ENCODE measurements at regions not wholly inside any gene's neighbourhood (a gene's known extent, or its start where the extent isn't known, plus 50 kb on each side); places are given as distances from the start of the nearest gene placed in this dataset.

DNA sequence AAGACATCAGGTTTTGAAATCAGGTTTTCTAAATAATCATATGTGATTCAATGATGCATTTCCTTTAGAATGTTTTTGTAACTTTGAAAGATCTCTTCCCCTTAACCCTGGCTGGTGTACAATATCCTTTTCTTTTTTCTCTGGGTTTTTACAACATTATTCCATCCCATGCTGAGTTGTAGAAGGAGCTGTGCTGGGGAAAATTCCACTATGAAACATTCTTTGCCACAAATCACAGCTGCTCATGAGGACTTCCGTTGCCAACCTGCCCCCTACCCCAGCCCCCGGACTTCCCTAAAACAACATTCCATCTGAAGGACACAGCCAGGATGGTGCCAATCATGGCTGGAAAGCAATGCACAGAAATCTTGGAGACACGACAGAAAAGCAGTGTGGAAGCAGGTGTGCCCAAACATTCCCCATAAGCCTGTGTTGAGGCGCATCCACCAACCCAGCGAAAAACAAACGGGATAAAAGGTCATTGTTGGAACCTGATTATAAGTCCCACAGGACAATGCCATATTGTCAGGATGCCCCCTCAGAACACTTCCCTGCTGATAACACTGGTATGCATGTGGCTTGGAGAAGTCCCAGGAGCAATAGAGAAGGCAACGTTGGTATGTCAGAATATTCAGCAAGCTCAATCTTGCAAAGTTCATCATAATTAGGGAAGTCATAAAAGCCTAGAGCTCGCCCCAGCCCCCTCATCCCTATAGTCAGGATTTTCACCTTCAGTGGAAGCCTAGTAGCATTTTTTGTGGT lies 475.0 kb downstream of the HS3ST3B1 start:
- Histone ChIP-seq H3K27me3 (ENCODE audit: low read depth, low read length) (no peaks in the 10 kb centered on the region), H4K20me1 (ENCODE audit: insufficient read depth, low read length) (no peaks in the 10 kb centered on the region), H3K4me1 (ENCODE audit: low read length) (no peaks in the 10 kb centered on the region), H3K9ac (ENCODE audit: low read length) (no peak overlapping the region), H3K9me3 (ENCODE audit: insufficient read depth, low read length) (no peaks in the 10 kb centered on the region), H3K4me2 (ENCODE audit: low read length) (no peak overlapping the region), H3K4me3 (ENCODE audit: low read length) (no peak overlapping the region), H3K27ac (ENCODE audit: low read length) (no peak overlapping the region), H2AFZ (ENCODE audit: low read depth, low read length) (no peak overlapping the region), H3K36me3 (replicated peaks; ENCODE audit: low read depth, low read length) (no peaks in the 10 kb centered on the region), H3K79me2 (ENCODE audit: low read length) (no peaks in the 10 kb centered on the region)
- TF ChIP-seq EZH2phosphoT487 (IDR thresholded peaks at IDR 0.05; ENCODE audit: low read depth): no peak
- TF ChIP-seq, protein P1, sequence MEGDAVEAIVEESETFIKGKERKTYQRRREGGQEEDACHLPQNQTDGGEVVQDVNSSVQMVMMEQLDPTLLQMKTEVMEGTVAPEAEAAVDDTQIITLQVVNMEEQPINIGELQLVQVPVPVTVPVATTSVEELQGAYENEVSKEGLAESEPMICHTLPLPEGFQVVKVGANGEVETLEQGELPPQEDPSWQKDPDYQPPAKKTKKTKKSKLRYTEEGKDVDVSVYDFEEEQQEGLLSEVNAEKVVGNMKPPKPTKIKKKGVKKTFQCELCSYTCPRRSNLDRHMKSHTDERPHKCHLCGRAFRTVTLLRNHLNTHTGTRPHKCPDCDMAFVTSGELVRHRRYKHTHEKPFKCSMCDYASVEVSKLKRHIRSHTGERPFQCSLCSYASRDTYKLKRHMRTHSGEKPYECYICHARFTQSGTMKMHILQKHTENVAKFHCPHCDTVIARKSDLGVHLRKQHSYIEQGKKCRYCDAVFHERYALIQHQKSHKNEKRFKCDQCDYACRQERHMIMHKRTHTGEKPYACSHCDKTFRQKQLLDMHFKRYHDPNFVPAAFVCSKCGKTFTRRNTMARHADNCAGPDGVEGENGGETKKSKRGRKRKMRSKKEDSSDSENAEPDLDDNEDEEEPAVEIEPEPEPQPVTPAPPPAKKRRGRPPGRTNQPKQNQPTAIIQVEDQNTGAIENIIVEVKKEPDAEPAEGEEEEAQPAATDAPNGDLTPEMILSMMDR (IDR thresholded peaks at IDR 0.05; ENCODE audit: low read depth, low read length): no peak

DNA sequence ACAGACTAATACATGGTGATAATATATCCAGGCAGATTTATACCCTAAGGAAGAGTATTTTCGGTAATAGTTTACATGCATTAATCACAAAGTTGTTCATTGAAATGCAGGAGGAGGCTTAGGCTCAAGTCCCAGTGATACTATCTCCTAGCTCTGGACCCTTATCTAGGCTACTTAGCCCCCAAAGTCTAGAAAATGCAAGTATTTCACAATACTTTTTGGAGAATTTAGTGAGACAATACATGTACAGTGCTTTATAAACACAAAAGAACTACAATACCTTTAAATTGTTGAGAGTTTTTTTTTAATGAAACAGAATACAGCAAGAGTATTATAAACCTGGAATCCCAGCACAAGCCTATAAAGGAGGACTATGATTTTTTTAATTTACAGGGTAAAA lies 473.9 kb downstream of the HS3ST3B1 start:
- TF ChIP-seq, protein P1 (IDR thresholded peaks at IDR 0.05; ENCODE audit: low read depth, low read length): no peak
- no peak for TF ChIP-seq EZH2phosphoT487 (IDR thresholded peaks at IDR 0.05; ENCODE audit: low read depth)
- H3K27ac ChIP-seq (ENCODE audit: low read length): no peak overlapping the region

DNA sequence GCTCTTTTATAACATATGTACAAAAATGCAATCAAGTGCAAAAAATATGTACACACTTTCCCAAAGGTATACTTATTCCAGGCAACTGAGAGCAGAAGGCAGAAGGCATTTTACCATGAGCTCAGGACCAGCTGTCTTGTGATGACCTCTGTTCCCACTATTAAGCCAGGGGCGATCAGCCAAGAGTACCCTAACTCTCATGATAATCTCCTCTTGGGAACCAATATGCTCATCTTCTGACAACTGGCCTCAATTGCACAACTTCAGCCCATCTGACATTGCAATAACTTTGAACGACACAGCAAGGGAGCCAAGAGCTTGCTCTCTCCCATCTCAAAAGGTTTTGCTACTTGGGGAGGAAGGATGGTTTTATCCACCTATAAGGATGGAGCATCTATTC lies 471.9 kb downstream of the HS3ST3B1 start:
- H3K4me3 ChIP-seq (ENCODE audit: low read length): no peak overlapping the region
- no peaks in the 10 kb centered on the region for H3K79me2 ChIP-seq (ENCODE audit: low read length)
- H2AFZ ChIP-seq (ENCODE audit: low read depth, low read length): no peak overlapping the region
- TF ChIP-seq, protein P1 (IDR thresholded peaks at IDR 0.05; ENCODE audit: low read depth, low read length): no peak
- no peak for TF ChIP-seq EZH2phosphoT487 (IDR thresholded peaks at IDR 0.05; ENCODE audit: low read depth)
- H3K4me1 ChIP-seq (ENCODE audit: low read length): no peaks in the 10 kb centered on the region
- no peaks in the 10 kb centered on the region for H3K36me3 ChIP-seq (replicated peaks; ENCODE audit: low read depth, low read length)
- no peak overlapping the region for H3K27ac ChIP-seq (ENCODE audit: low read length)
- no peak overlapping the region for H3K9ac ChIP-seq (ENCODE audit: low read length)
- H3K9me3 ChIP-seq (ENCODE audit: insufficient read depth, low read length): no peaks in the 10 kb centered on the region
- H3K27me3 ChIP-seq (ENCODE audit: low read depth, low read length): no peaks in the 10 kb centered on the region
- no peak overlapping the region for H3K4me2 ChIP-seq (ENCODE audit: low read length)
- H4K20me1 ChIP-seq (ENCODE audit: insufficient read depth, low read length): no peaks in the 10 kb centered on the region

More for the DNA sequence above, 473.9 kb downstream of the HS3ST3B1 start:
- no peak overlapping the region for H2AFZ ChIP-seq (ENCODE audit: low read depth, low read length)
- no peaks in the 10 kb centered on the region for H3K27me3 ChIP-seq (ENCODE audit: low read depth, low read length)
- no peak overlapping the region for H3K9ac ChIP-seq (ENCODE audit: low read length)
- H3K4me1 ChIP-seq (ENCODE audit: low read length): no peaks in the 10 kb centered on the region
- H3K4me2 ChIP-seq (ENCODE audit: low read length): no peak overlapping the region
- H3K79me2 ChIP-seq (ENCODE audit: low read length): no peaks in the 10 kb centered on the region
- H4K20me1 ChIP-seq (ENCODE audit: insufficient read depth, low read length): no peaks in the 10 kb centered on the region
- no peaks in the 10 kb centered on the region for H3K36me3 ChIP-seq (replicated peaks; ENCODE audit: low read depth, low read length)
- no peak overlapping the region for H3K4me3 ChIP-seq (ENCODE audit: low read length)
- H3K9me3 ChIP-seq (ENCODE audit: insufficient read depth, low read length): no peaks in the 10 kb centered on the region

DNA sequence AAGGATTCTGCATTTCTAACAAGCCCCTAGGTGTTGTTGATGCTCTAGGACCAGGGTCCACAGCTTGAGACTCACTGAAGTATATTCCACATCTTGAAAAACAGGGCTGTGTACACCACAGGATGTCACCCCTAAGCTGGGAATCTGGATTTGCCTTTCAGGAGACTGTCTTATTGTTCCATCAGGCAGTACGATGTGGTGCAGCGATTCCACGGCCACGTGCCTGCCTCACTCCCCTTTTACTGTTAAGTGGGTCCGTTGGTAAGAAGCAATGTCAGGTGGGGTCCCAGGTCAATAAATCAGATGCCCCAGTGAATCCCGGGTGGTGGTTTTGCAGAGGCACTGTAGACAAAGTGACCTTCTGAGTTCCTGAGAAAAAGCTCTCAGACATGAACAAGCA lies 470.7 kb downstream of the HS3ST3B1 start:
- H2AFZ ChIP-seq (ENCODE audit: low read depth, low read length): no peak overlapping the region
- no peaks in the 10 kb centered on the region for H3K79me2 ChIP-seq (ENCODE audit: low read length)
- no peaks in the 10 kb centered on the region for H3K36me3 ChIP-seq (replicated peaks; ENCODE audit: low read depth, low read length)
- no peak overlapping the region for H3K27ac ChIP-seq (ENCODE audit: low read length)
- TF ChIP-seq, protein P1 (IDR thresholded peaks at IDR 0.05; ENCODE audit: low read depth, low read length): no peak
- TF ChIP-seq EZH2phosphoT487 (IDR thresholded peaks at IDR 0.05; ENCODE audit: low read depth): no peak
- H3K4me3 ChIP-seq (ENCODE audit: low read length): no peak overlapping the region
- H4K20me1 ChIP-seq (ENCODE audit: insufficient read depth, low read length): no peaks in the 10 kb centered on the region
- H3K9ac ChIP-seq (ENCODE audit: low read length): no peak overlapping the region
- no peaks in the 10 kb centered on the region for H3K4me1 ChIP-seq (ENCODE audit: low read length)
- H3K4me2 ChIP-seq (ENCODE audit: low read length): no peak overlapping the region
- no peaks in the 10 kb centered on the region for H3K27me3 ChIP-seq (ENCODE audit: low read depth, low read length)
- no peaks in the 10 kb centered on the region for H3K9me3 ChIP-seq (ENCODE audit: insufficient read depth, low read length)
